Cerebellar cortex (tissue), 1 donor: ENCODE measurements at regions not wholly inside any gene's neighbourhood (a gene's known extent, or its start where the extent isn't known, plus 50 kb on each side); places are given as distances from the start of the nearest gene placed in this dataset.
A peak's percentile ranks its signal among the peaks of the same experiment; 100 is the strongest.

Experiments used
- DNase-seq: peaks from one replicate; pipeline ENCODE4 v3.0.0-alpha.2; 2015; ENCODE audit warnings: low spot score

GRCh38 chr2:42854207-42854818, 61.9 kb upstream of the HAAO start:
- DNase-seq, result peak; percentile 62

GRCh38 chr2:42853549-42854206, 61.3 kb upstream of the HAAO start:
- DNase-seq, result no peak

- DNase-seq, result no peak
These were observed 60.4 kb upstream of the HAAO start for GRCh38 chr2:42852798-42853197.

- no peak for DNase-seq
These were observed 59.4 kb upstream of the HAAO start for GRCh38 chr2:42851740-42852250.

- DNase-seq, result no peak
These were observed 58.8 kb upstream of the HAAO start for GRCh38 chr2:42851186-42851585.

- no peak for DNase-seq
These were observed 57.8 kb upstream of the HAAO start for GRCh38 chr2:42850016-42850805.

- no peak for DNase-seq
These were observed 56.9 kb upstream of the HAAO start for GRCh38 chr2:42849311-42849710.

GRCh38 chr2:42848726-42849290, 56.4 kb upstream of the HAAO start:
- no peak for DNase-seq

- no peak for DNase-seq
These were observed 55.9 kb upstream of the HAAO start for GRCh38 chr2:42848265-42848664.

GRCh38 chr2:42847596-42848151, 55.3 kb upstream of the HAAO start:
- DNase-seq, result no peak

GRCh38 chr2:42846932-42847595, 54.7 kb upstream of the HAAO start:
- DNase-seq, result no peak

- no peak for DNase-seq
These were observed 53.6 kb upstream of the HAAO start for GRCh38 chr2:42846026-42846425.

GRCh38 chr2:42844901-42845821, 52.8 kb upstream of the HAAO start:
- DNase-seq, result no peak

GRCh38 chr2:42844366-42844765, 52.0 kb upstream of the HAAO start:
- no peak for DNase-seq

- DNase-seq, result no peak
These were observed 51.2 kb upstream of the HAAO start for GRCh38 chr2:42843611-42844010.

GRCh38 chr2:42843131-42843530, 50.7 kb upstream of the HAAO start:
- DNase-seq, result no peak

GRCh38 chr2:42842466-42842865, 50.1 kb upstream of the HAAO start:
- DNase-seq, result no peak
